HUES64 (cell line): ENCODE measurements at regions not wholly inside any gene's neighbourhood (a gene's known extent, or its start where the extent isn't known, plus 50 kb on each side); places are given as distances from the start of the nearest gene placed in this dataset.
"Not testable (repeated sequence)": the region's sequence is repeated elsewhere in the genome, so short reads cannot be mapped to it uniquely, and the experiment has no call there.

Experiments
- H3K27ac ChIP-seq: 2 replicates; pipeline ENCODE4 v1.7.0; 2013; ENCODE audit warnings: low read depth, low read length, inconsistent platforms
- H3K27me3 ChIP-seq: 2 replicates; pipeline ENCODE4 v1.6.1; 2013; ENCODE audit warnings: mild to moderate bottlenecking, low read length; ENCODE audit not compliant: insufficient read depth
- H3K36me3 ChIP-seq: 2 replicates; pipeline ENCODE4 v1.6.1; 2013; ENCODE audit warnings: mild to moderate bottlenecking, low read length; ENCODE audit not compliant: insufficient read depth
- H3K4me1 ChIP-seq: 2 replicates; pipeline ENCODE4 v1.6.1; 2013; ENCODE audit warnings: mild to moderate bottlenecking, low read length, moderate library complexity; ENCODE audit not compliant: insufficient read depth
- H3K4me3 ChIP-seq: 2 replicates; pipeline ENCODE4 v1.5.1; 2013; ENCODE audit warnings: mild to moderate bottlenecking, low read length, moderate library complexity
- H3K9ac ChIP-seq: 2 replicates; pipeline ENCODE4 v1.6.1; 2013; ENCODE audit warnings: mild to moderate bottlenecking, low read depth, low read length
- H3K9me3 ChIP-seq: 2 replicates; pipeline ENCODE4 v1.6.1; 2013; ENCODE audit warnings: low read depth, low read length; ENCODE audit not compliant: insufficient read depth
- WGBS: fragments of 150-250, 120-280 bp; methylation state at CpG from one replicate; pipeline ENCODE4 v1.1.7; 2013; ENCODE audit warnings: missing lambda C conversion rate; 5-methylcytosine and 5-hydroxymethylcytosine counted together

DNA sequence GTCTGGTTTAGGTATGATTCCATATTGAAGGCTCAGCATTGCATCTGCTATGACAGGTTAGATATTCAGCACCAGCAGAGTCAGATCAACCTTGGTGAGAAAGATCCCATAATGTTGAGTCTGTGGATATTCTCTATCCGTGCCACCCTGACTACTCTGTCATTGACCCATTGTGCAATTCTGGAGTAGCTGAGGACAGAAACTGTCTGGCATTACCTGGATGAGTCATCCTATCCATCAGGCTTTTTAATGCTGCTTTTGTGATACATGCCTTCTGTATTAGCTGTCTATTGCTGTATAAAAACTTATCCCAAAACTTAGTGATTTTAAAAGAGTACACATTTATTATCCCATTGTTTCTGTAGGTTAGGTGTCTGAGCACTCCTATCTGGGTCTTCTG lies 189.1 kb upstream of the FAT3 start:
- 100% methylated on average over 1 of the region's 1 CpG for WGBS
- Histone ChIP-seq H3K9ac (no peak overlapping the region), H3K4me1 (no peaks in the 10 kb centered on the region), H3K4me3 (no peak overlapping the region), H3K27me3 (no peaks in the 10 kb centered on the region), H3K27ac (no peak overlapping the region), H3K9me3 (no peaks in the 10 kb centered on the region), H3K36me3 (no peaks in the 10 kb centered on the region)

DNA sequence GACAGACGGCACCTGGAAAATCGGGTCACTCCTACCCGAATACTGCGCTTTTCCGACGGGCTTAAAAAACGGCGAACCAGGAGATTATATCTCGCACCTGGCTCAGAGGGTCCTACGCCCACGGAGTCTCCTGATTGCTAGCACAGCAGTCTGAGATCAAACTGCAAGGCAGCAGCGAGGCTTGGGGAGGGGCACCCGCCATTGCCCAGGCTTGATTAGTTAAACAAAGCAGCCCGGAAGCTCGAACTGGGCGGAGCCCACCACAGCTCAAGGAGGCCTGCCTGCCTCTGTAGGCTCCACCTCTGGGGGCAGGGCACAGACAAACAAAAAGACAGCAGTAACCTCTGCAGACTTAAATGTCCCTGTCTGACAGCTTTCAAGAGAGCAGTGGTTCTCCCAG lies 197.5 kb upstream of the FAT3 start:
- H3K27me3 ChIP-seq, H3K36me3 ChIP-seq, H3K4me1 ChIP-seq, H3K9me3 ChIP-seq, H3K27ac ChIP-seq: not testable (repeated sequence)
- Histone ChIP-seq H3K9ac (peak overlapping the region; percentile 36; the same call in 1 of the 2 replicates), H3K4me3 (peak overlapping the region; percentile 44; the same call in 1 of the 2 replicates)
- WGBS = 80% methylated on average over 16 of the region's 16 CpGs

DNA sequence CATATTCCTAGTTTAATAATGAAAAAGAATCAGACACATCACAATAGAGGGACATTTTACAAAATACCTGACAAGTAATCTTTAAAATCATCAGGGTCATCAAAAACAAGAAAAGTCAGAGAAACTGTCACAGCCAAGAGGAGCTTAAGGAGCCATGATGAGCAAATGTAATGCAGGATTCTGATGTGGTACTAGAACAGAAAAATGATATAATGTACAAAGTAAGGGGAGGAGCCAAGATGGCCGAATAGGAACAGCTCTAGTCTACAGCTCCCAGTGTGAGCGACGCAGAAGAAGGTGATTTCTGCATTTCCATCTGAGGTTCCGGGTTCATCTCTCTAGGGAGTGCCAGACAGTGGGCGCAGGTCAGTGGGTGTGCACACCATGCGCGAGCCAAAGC lies 198.0 kb upstream of the FAT3 start:
- Histone ChIP-seq H3K36me3 (no peaks in the 10 kb centered on the region), H3K9me3 (no peaks in the 10 kb centered on the region), H3K4me3 (peak overlapping the region; percentile 44; the same call in 1 of the 2 replicates), H3K27ac (no peak overlapping the region), H3K27me3 (no peaks in the 10 kb centered on the region), H3K4me1 (no peaks in the 10 kb centered on the region), H3K9ac (peak overlapping the region; percentile 36; the same call in 1 of the 2 replicates)
- WGBS = 93% methylated on average over 7 of the region's 7 CpGs

DNA sequence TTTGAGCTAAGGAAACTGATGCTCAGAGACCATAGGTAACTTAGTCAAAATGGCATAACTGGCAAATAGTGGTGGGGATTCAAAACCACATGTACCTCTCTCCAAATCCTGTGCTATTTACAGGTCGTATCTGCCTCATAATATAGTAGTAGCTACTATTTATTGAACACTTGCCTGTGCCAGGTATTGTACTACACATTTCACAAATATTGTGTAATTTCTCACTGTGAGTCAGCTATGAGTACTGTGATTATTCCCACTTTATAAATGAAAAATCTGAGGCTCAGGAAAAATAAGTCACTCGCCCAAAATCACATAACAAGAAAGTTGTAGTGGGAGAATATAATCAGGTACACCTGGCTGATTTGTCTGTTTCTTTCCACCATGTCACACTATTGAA lies 199.8 kb upstream of the FAT3 start:
- no peak overlapping the region for H3K27ac ChIP-seq
- H3K4me3 ChIP-seq = no peak overlapping the region
- no peaks in the 10 kb centered on the region for H3K9me3 ChIP-seq
- H3K4me1 ChIP-seq = no peaks in the 10 kb centered on the region
- no CpG with 5 or more reads among the region's 2 CpGs for WGBS
- H3K36me3 ChIP-seq = no peaks in the 10 kb centered on the region
- H3K27me3 ChIP-seq = no peaks in the 10 kb centered on the region
- no peak overlapping the region for H3K9ac ChIP-seq

DNA sequence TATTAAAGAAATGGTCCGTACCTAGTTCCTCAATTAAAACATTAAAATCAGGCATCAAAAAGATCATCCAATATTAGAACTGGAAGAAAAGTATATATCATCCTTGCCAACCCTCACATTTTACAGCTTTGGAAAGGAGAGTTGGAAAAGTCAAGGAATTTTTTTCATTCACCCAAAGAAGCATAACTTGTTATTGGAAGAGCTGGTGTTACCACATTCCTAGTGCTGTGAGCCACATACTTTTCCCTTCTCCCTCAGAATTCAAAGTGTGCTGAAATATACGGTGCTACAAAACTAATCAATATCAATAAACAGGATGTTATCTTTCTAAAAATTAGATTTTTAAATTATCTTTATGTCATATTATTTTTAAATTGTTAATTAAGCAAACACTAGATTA lies 202.1 kb upstream of the FAT3 start:
- WGBS = no CpG with 5 or more reads among the region's 2 CpGs
- Histone ChIP-seq H3K4me1 (no peaks in the 10 kb centered on the region), H3K4me3 (no peak overlapping the region), H3K27ac (no peak overlapping the region), H3K9ac (no peak overlapping the region), H3K9me3 (no peaks in the 10 kb centered on the region), H3K36me3 (no peaks in the 10 kb centered on the region), H3K27me3 (no peaks in the 10 kb centered on the region)

DNA sequence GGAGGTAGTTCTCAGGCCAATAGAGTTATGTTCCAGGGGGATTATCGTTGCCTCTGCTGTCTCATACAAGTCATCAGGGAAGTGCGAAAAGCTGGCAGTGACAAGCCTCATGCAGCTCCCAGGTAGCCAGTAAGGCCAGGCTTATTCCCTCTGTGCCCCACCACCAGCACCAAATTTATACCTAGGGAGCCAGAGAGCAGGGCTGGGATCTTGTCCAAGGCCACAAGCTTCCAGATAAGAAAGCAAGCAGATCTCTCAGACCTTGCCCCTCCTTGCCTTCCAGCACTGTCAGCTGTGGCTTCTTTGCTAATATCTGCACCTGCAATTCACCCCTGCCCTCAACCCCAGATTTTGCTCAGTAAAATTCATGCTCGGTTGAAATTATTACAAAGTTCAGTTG lies 206.3 kb upstream of the FAT3 start:
- Histone ChIP-seq H3K27ac (no peak overlapping the region), H3K36me3 (no peaks in the 10 kb centered on the region), H3K4me3 (no peak overlapping the region), H3K27me3 (no peaks in the 10 kb centered on the region), H3K9ac (no peak overlapping the region), H3K4me1 (no peaks in the 10 kb centered on the region), H3K9me3 (peaks cover 23% of the 10 kb centered on the region)
- 93% methylated on average over 3 of the region's 3 CpGs for WGBS

DNA sequence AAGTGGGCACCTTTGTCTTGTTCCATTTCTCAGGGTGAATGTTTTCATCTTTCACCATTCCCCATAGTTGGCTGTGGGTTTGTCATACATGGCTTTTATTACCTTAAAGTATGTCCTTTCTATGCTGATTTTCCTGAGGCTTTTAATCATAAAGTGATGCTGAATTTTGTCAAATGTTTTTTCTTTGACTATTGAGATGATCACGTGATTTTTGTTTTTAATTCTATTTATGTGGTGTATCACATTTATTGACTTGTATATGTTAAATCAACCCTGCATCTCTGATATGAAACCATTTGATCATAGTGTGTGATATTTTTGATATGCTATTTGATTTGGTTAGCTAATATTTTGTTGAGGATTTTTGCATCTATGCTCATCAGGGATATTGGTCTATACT lies 216.4 kb upstream of the FAT3 start:
- WGBS = 80% methylated on average over 1 of the region's 1 CpG
- no peak overlapping the region for H3K4me3 ChIP-seq
- no peaks in the 10 kb centered on the region for H3K27me3 ChIP-seq
- no peaks in the 10 kb centered on the region for H3K9me3 ChIP-seq
- no peaks in the 10 kb centered on the region for H3K4me1 ChIP-seq
- no peak overlapping the region for H3K27ac ChIP-seq
- H3K9ac ChIP-seq = no peak overlapping the region
- no peaks in the 10 kb centered on the region for H3K36me3 ChIP-seq

DNA sequence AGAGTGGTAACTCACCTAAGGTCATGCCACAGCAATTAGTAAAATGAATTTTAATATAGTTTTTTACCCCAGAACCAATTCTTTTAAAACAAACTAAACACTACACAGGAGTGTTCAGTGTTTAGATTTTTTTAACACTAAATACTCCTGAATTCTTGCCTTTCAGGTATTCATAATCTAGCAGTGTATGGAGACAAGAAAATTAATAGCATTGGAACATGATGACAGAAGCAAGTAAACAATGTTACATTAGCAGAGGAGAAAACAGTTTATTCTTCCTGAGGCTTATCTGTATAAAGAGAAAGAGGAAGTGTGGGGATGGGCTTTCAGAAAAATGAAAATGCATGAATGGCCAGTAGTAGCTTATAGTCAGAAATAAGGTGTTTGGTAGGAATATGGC lies 222.1 kb upstream of the FAT3 start:
- Histone ChIP-seq H3K9me3 (no peaks in the 10 kb centered on the region), H3K4me1 (no peaks in the 10 kb centered on the region), H3K4me3 (no peak overlapping the region), H3K9ac (no peak overlapping the region), H3K27ac (no peak overlapping the region), H3K36me3 (no peaks in the 10 kb centered on the region), H3K27me3 (no peaks in the 10 kb centered on the region)

DNA sequence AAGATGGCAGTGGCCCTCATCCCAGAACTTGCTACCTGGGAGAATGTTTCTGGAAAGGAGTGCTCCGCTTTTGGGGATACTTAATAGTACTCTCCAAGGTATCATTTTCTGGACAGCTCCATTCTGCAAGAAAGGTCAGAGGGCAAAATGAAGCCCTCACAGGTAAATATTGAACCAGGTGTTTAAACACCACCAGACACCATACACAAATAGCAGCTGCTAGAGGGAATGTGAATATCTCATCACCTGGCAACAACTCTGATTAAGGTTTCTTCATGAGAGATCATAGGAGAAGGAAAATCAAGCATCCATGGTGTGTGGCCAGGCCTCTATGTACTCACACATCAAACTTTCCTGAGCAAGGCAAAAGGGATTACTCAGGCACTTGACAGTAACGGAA lies 226.1 kb upstream of the FAT3 start:
- Histone ChIP-seq H3K9me3 (no peaks in the 10 kb centered on the region), H3K4me1 (no peaks in the 10 kb centered on the region), H3K27ac (no peak overlapping the region), H3K4me3 (no peak overlapping the region), H3K27me3 (no peaks in the 10 kb centered on the region), H3K36me3 (no peaks in the 10 kb centered on the region), H3K9ac (no peak overlapping the region)
- 97% methylated on average over 2 of the region's 2 CpGs for WGBS

DNA sequence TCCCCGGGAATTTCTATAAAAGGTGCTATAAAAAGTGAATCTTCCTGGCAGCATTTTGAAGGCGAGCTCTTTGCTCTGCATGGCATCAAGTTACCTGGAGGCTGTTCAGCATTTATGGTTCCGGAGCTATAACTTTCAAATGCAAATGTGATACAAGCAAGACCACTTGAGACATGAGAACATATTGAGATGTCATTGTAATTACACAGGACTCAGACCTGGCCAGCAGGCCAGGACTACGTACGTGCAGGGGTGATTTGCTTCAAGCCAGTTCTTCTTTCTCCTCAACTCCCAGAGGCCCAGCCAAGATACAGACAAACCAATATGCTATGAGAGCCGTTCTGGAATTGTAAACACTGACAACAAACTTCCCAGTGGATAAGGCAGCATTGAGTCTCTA lies 227.4 kb upstream of the FAT3 start:
- Histone ChIP-seq H3K4me1 (no peaks in the 10 kb centered on the region), H3K9me3 (no peaks in the 10 kb centered on the region), H3K36me3 (no peaks in the 10 kb centered on the region), H3K27me3 (no peaks in the 10 kb centered on the region), H3K9ac (no peak overlapping the region), H3K27ac (no peak overlapping the region), H3K4me3 (no peak overlapping the region)
- 90% methylated on average over 6 of the region's 6 CpGs for WGBS

DNA sequence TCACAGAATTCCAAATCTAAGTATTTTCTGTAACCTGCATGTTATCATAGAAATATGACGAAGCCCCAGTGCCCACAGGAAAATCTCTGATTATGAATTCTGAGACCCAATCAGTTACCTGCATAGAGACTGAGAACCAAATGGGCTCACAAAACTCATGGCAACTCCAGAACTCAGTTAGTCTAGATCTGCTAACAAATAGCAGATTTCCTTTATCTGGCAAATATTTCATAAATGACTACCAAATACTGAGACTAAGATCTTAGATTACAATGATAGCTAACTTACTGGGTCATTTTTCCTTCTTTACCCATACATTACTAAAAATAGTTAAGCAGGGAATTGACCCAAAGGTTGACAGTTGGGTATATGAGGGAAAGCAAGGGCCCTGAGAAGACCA lies 228.1 kb upstream of the FAT3 start:
- Histone ChIP-seq H3K36me3 (no peaks in the 10 kb centered on the region), H3K4me3 (no peak overlapping the region), H3K27ac (no peak overlapping the region), H3K27me3 (no peaks in the 10 kb centered on the region), H3K9ac (no peak overlapping the region), H3K4me1 (no peaks in the 10 kb centered on the region), H3K9me3 (no peaks in the 10 kb centered on the region)
- 93% methylated on average over 1 of the region's 1 CpG for WGBS

DNA sequence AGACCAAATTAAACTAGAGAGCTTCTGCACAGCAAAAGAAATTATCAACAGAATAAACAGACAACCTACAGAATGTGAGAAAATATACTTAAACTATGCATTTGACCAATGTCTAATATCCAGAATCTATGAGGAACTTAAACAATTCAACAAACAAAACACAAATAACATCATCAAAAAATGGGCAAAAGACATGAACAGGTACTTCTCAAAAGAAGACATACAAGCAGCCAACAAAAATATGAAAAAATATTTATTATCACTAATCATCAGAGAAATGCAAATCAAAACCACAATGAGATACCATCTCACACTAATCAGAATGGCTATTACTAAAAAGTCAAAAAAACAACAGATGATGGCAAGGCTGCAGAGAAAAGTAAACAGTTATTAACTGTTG lies 236.2 kb upstream of the FAT3 start:
- not testable (repeated sequence) for H3K27ac ChIP-seq, H3K36me3 ChIP-seq, H3K27me3 ChIP-seq, H3K9me3 ChIP-seq, H3K9ac ChIP-seq, H3K4me1 ChIP-seq, H3K4me3 ChIP-seq
